Dendritic cell treated with granulocyte-macrophage colony-stimulating factor and Interleukin-4, amounts not matched to agents 40 ng/mL and 50 ng/mL, for 4 days (primary cell): ENCODE measurements at regions not wholly inside any gene's neighbourhood (a gene's known extent, or its start where the extent isn't known, plus 50 kb on each side); places are given as distances from the start of the nearest gene placed in this dataset.

ENCODE experiments used
- H3K27ac Mint-ChIP-seq: one replicate; pipeline ENCODE4 v1.8.0; 2022; ENCODE audit warnings: mild to moderate bottlenecking, mixed read lengths
- H3K27me3 Mint-ChIP-seq: one replicate; pipeline ENCODE4 v1.8.0; 2022; ENCODE audit warnings: mild to moderate bottlenecking, mixed read lengths
- H3K36me3 Mint-ChIP-seq: one replicate; pipeline ENCODE4 v1.8.0; 2022; ENCODE audit warnings: low read depth, mixed read lengths
- H3K4me1 Mint-ChIP-seq: one replicate; pipeline ENCODE4 v1.8.0; 2022; ENCODE audit warnings: low read depth, mixed read lengths
- H3K4me3 Mint-ChIP-seq: one replicate; pipeline ENCODE4 v1.8.0; 2022; ENCODE audit warnings: mild to moderate bottlenecking, moderate library complexity, mixed read lengths
- H3K9me3 Mint-ChIP-seq: one replicate; pipeline ENCODE4 v1.8.0; 2022; ENCODE audit warnings: mixed read lengths
- intact Hi-C: fragments of 100-400 bp; cut with micrococcal nuclease; formaldehyde crosslinking; loops from one replicate; pipeline ENCODE4 v1.15.0; 2022

DNA sequence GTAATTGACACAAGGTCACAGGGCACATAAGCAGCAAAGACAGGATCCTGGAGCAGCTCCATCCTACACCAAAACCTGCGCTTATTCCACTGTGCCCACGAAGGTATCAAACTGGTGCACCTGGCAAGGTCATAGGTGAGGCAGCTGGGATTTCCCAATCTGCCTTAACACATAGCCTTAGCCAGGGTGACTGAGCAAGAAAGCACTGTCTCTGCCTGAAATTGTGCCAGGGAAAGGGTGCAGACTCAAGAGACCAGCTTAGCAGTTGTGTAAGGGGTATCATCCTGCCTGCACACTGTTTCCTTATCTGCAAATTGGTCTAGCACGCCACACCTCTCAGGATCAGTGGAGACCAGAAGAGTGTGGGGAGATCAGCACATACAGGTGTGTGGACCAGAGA is 82.8 kb downstream of the MAFB start:
- Mint-ChIP-seq H3K27ac (no peak overlapping the region), H3K27me3 (peaks cover 49% of the 10 kb centered on the region), H3K9me3 (no peaks in the 10 kb centered on the region), H3K4me3 (no peak overlapping the region), H3K4me1 (no peaks in the 10 kb centered on the region), H3K36me3 (no peaks in the 10 kb centered on the region)
- intact Hi-C loops: no loop called here

DNA sequence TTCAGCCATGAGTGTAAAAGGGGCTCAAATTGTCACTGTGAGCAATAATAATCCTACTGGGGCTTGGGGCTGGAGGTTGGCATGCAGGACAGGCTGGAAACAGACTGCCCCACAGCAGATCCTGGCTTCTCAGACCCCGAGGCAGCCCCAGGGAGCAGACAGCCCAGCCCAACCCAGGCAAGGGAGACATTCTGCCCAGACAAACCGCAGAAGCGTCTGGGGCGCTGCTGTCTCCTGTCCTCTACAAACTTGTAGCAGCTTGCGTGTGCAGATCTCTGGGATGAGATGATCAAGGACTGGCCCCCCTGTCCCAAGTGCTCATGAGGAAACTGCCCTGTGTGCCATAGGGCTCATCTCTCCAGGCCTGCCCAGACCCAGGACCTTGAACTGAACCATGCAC is 84.6 kb downstream of the MAFB start:
- intact Hi-C loops: no loop called here
- Mint-ChIP-seq H3K27me3 (peaks cover 49% of the 10 kb centered on the region), H3K9me3 (peaks cover 2% of the 10 kb centered on the region), H3K4me3 (no peak overlapping the region), H3K4me1 (peaks cover 5% of the 10 kb centered on the region), H3K27ac (no peak overlapping the region), H3K36me3 (no peaks in the 10 kb centered on the region)

DNA sequence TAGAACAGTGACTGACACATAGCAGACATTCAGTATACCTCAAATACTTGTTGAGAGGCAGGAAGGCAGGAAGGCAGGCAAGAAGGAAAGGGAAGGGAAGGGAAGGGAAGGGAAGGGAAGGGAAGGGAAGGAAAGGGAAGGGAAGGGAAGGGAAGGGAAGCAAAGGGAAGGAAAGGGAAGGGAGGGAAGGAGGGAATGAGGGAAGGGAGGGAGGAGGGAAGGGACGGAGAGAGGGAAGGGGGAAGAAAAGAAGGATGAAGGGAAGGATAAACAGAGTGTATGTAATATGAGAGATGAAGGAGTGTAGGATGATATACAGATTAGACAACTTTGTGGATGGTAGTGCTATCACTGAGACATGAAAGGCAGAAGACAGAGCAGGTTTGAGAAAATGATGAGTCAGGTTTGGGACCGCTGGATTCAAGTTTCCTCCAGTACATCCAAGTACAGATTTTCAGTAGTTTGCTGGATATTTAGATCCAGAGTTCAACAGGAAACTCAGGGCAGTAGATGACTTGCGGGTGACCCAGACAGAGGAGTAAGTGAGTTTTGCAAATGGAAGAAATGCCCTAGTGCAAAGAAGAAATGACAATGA is 85.9 kb downstream of the MAFB start:
- Mint-ChIP-seq H3K27me3 (peaks cover 51% of the 10 kb centered on the region), H3K4me3 (no peak overlapping the region), H3K4me1 (peaks cover 5% of the 10 kb centered on the region), H3K27ac (no peak overlapping the region), H3K36me3 (no peaks in the 10 kb centered on the region), H3K9me3 (peaks cover 14% of the 10 kb centered on the region)
- intact Hi-C loops: no loop called here

- intact Hi-C loops: no loop called here
- Mint-ChIP-seq H3K36me3 (no peaks in the 10 kb centered on the region), H3K4me1 (peaks cover 5% of the 10 kb centered on the region), H3K4me3 (no peak overlapping the region), H3K9me3 (peaks cover 15% of the 10 kb centered on the region), H3K27me3 (peaks cover 45% of the 10 kb centered on the region), H3K27ac (no peak overlapping the region)
Observed at GRCh38 chr20:40602381-40602780, 86.7 kb downstream of the MAFB start.

DNA sequence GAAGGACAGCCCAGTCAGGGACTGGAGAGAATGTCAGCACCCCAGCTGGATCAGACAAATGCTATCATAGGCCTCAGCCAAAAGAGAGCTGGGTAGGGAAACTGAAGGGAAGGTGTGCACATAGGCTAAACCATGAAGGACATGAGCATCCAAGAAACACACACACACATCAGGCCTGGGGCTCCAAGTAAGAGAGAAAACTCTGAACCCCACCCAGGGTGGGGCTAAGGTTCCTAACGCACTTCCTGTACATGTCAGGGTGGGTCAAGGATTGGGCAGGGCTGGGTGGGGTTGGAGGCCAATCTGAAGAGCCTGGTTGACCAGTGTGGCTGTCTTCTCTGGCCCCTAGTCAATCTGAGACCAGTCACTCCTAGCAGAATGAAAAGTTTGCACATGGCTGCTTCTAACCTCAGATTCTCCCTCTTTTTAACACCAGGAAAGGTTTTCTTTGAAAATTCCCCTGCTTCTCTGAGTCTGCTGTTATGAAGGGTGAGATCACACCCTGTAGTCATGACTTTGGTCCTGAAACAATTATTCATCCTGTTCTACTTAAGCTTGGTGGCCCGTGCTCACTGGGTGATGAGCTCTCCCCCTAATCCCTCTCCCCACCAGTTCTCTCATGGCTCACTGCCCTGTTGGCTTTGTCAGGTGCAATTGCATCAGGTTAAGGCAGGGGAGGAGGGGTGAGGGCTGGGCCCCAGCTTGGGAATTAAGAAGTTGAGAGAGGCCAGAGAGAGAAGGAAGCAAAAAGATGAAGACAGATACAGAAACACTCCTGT is 88.4 kb downstream of the MAFB start:
- peaks cover 15% of the 10 kb centered on the region for H3K9me3 Mint-ChIP-seq
- peaks cover 5% of the 10 kb centered on the region for H3K4me1 Mint-ChIP-seq
- no peaks in the 10 kb centered on the region for H3K36me3 Mint-ChIP-seq
- H3K4me3 Mint-ChIP-seq: no peak overlapping the region
- intact Hi-C loops: no loop called here
- H3K27me3 Mint-ChIP-seq: peaks cover 41% of the 10 kb centered on the region
- no peak overlapping the region for H3K27ac Mint-ChIP-seq

GRCh38 chr20:40599987-40600386 is 89.0 kb downstream of the MAFB start:
- Mint-ChIP-seq H3K4me3 (no peak overlapping the region), H3K27ac (no peak overlapping the region), H3K27me3 (peaks cover 40% of the 10 kb centered on the region), H3K36me3 (no peaks in the 10 kb centered on the region), H3K4me1 (peaks cover 5% of the 10 kb centered on the region), H3K9me3 (peaks cover 15% of the 10 kb centered on the region)
- intact Hi-C loops: no loop called here

DNA sequence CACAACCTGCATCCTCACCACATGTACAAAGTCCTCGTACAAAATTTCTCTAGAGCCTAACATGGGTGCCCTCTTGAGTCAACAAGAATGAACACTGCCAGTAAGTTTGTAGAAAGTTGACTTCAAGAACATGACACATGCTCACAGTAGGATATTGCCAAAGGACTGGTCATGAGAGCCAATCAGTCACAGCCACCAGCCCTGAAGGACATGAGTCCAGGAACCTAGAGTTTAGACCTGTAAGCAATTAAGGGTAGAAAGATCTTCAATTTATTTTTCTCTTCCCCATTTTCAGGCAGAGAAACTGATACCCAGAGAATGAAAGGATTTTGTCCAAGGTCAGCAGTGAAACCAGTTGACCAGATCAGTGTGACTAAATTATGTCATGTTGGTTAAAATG is 96.1 kb downstream of the MAFB start:
- Mint-ChIP-seq H3K36me3 (no peaks in the 10 kb centered on the region), H3K9me3 (peaks cover 25% of the 10 kb centered on the region), H3K27ac (no peak overlapping the region), H3K4me3 (no peak overlapping the region), H3K4me1 (peaks cover 17% of the 10 kb centered on the region), H3K27me3 (peaks cover 52% of the 10 kb centered on the region)
- intact Hi-C loops: no loop called here

GRCh38 chr20:40591536-40591935 is 97.5 kb downstream of the MAFB start:
- peaks cover 54% of the 10 kb centered on the region for H3K27me3 Mint-ChIP-seq
- no peaks in the 10 kb centered on the region for H3K36me3 Mint-ChIP-seq
- H3K27ac Mint-ChIP-seq: no peak overlapping the region
- intact Hi-C loops: no loop called here
- H3K4me3 Mint-ChIP-seq: no peak overlapping the region
- peaks cover 25% of the 10 kb centered on the region for H3K9me3 Mint-ChIP-seq
- peaks cover 17% of the 10 kb centered on the region for H3K4me1 Mint-ChIP-seq

DNA sequence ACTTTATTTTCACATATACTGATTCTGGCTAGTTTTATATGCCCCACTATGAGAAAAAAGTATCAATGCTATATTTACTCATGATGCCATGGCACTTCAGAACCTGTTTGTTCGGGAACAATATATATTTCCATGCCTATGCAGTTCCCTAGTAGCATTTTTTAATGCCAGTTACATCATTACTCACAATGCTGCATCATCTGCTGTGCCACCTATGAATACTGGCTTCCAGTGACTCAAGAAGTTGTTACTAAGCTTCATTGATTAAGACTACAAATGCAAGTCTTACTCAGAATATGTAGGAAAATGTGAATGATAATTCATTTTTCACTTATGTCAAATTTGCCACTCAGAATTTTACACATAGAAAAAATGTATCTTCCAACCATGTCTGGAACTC is 97.9 kb downstream of the MAFB start:
- intact Hi-C loops: no loop called here
- peaks cover 25% of the 10 kb centered on the region for H3K9me3 Mint-ChIP-seq
- H3K27ac Mint-ChIP-seq: no peak overlapping the region
- H3K36me3 Mint-ChIP-seq: no peaks in the 10 kb centered on the region
- no peak overlapping the region for H3K4me3 Mint-ChIP-seq
- peaks cover 17% of the 10 kb centered on the region for H3K4me1 Mint-ChIP-seq
- peaks cover 49% of the 10 kb centered on the region for H3K27me3 Mint-ChIP-seq

GRCh38 chr20:40589581-40589980 is 99.5 kb downstream of the MAFB start:
- Mint-ChIP-seq H3K4me1 (peaks cover 17% of the 10 kb centered on the region), H3K9me3 (peaks cover 25% of the 10 kb centered on the region), H3K27ac (no peak overlapping the region), H3K27me3 (peaks cover 40% of the 10 kb centered on the region), H3K36me3 (no peaks in the 10 kb centered on the region), H3K4me3 (no peak overlapping the region)
- intact Hi-C loops: no loop called here

DNA sequence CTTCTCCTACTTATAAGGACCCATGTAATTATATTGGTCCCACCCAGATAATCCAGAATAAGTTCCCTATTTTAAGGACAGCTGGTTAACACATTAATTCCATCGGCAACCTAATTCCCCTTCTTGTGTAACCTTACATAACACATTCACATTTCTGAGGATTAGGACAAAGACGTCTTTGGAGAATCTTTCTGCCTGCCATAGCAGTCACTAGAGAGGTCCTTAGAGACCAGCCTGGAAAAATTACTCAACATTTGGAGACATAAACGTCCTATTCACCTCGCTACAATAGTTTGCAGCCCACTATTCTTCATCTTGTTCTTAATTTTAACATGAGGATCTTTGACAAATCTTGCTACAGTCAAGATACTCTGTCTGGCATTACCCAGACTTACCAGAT is 100.1 kb downstream of the MAFB start:
- no peak overlapping the region for H3K27ac Mint-ChIP-seq
- H3K36me3 Mint-ChIP-seq: no peaks in the 10 kb centered on the region
- H3K4me3 Mint-ChIP-seq: no peak overlapping the region
- peaks cover 23% of the 10 kb centered on the region for H3K4me1 Mint-ChIP-seq
- H3K27me3 Mint-ChIP-seq: peaks cover 36% of the 10 kb centered on the region
- peaks cover 25% of the 10 kb centered on the region for H3K9me3 Mint-ChIP-seq
- intact Hi-C loops: no loop called here

- Mint-ChIP-seq H3K4me1 (peaks cover 35% of the 10 kb centered on the region), H3K27ac (no peak overlapping the region), H3K9me3 (peaks cover 17% of the 10 kb centered on the region), H3K36me3 (no peaks in the 10 kb centered on the region), H3K4me3 (no peak overlapping the region), H3K27me3 (peaks cover 27% of the 10 kb centered on the region)
- intact Hi-C loops: no loop called here
Observed at GRCh38 chr20:40587038-40587437, 102.0 kb downstream of the MAFB start.

- Mint-ChIP-seq H3K9me3 (peaks cover 9% of the 10 kb centered on the region), H3K27me3 (peaks cover 17% of the 10 kb centered on the region), H3K4me1 (peaks cover 42% of the 10 kb centered on the region), H3K27ac (peak overlapping the region; percentile 63), H3K36me3 (no peaks in the 10 kb centered on the region), H3K4me3 (no peak overlapping the region)
- intact Hi-C loops: no loop called here
Observed at GRCh38 chr20:40584130-40584809, 104.8 kb downstream of the MAFB start.

GRCh38 chr20:40583636-40584035 is 105.4 kb downstream of the MAFB start:
- H3K27me3 Mint-ChIP-seq: peaks cover 11% of the 10 kb centered on the region
- no peaks in the 10 kb centered on the region for H3K36me3 Mint-ChIP-seq
- intact Hi-C loops: no loop called here
- peaks cover 4% of the 10 kb centered on the region for H3K9me3 Mint-ChIP-seq
- peaks cover 39% of the 10 kb centered on the region for H3K4me1 Mint-ChIP-seq
- peak overlapping the region; percentile 63 for H3K27ac Mint-ChIP-seq
- no peak overlapping the region for H3K4me3 Mint-ChIP-seq
